ENCODE measurements at regions not wholly inside any gene's neighbourhood (a gene's known extent, or its start where the extent isn't known, plus 50 kb on each side); places are given as distances from the start of the nearest gene placed in this dataset.
"Not testable (repeated sequence)": the region's sequence is repeated elsewhere in the genome, so short reads cannot be mapped to it uniquely, and the experiment has no call there.

DNA sequence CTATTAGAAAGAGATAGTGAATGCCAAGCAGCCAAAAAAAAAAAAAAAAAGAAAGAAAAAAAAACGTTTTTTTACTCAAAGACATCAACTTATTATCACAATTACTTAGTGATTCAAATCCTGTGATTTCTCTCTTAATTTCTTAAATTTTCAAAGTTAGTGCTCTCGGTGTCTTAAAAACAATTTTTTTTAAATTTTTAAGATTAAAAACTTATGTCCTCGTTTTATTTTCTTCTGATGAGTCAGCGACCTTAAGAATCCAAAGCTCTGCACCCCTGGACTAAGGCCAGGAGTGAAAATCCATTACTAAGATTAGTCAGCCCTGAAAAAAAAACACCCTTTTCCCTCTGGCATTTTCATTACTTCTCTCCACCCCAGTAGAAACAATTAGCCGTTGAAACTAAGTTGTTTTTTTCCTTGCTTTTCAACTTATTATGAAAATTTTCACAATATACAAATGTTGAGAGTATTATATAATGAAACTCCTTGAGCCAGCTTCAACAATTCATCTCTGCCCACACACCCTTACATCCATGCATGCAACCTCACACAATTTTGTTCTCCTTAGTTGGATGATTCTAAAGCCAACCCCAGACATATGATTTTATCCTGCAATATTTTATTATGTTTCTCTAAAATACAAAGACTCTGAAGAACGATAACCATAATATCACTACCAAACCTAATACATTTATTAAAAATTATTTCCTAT is 85.6 kb upstream of the CARMIL1 start:
- H3K27ac ChIP-seq (ENCODE audit: low read depth): peak overlapping the region; percentile 50
- no peak overlapping the region for H3K4me3 ChIP-seq (ENCODE audit: low read depth, low read length)
- WGBS: 17% methylated on average over 6 of the region's 6 CpGs
- H3K4me1 ChIP-seq (ENCODE audit: insufficient read depth): peaks cover 2% of the 10 kb centered on the region
- H3K36me3 ChIP-seq (ENCODE audit: insufficient read depth): no peaks in the 10 kb centered on the region
- no peak for DNase-seq (ENCODE audit: extremely low spot score)

DNA sequence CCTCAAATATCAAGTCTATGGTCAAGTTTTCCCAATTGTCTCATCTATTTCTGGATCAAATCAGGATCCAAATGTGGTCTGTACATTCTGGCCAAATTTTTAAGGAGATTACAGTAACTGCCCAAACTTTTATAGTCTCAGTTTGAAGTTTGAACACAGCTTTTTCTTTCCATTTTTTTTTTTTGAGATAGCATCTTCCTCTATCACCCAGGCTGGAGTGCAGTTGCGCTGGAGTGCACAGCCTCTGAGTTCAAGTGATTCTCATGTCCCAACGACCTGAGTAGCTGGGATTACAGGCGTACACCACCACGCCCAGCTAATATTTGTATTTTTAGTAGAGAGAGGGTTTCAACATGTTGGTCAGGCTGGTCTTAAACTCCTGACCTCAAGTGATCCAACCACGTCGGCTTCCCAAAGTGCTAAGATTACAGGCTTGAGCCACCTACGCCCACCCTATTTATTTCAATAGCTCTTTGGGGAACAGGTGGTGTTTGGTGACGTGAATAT is 84.9 kb upstream of the CARMIL1 start:
- Histone ChIP-seq H3K27ac (ENCODE audit: low read depth) (no peak overlapping the region), H3K4me3 (ENCODE audit: low read depth, low read length) (no peak overlapping the region), H3K36me3 (ENCODE audit: insufficient read depth) (no peaks in the 10 kb centered on the region), H3K4me1 (ENCODE audit: insufficient read depth) (peaks cover 2% of the 10 kb centered on the region)
- 65% methylated on average over 8 of the region's 8 CpGs for WGBS
- DNase-seq (ENCODE audit: extremely low spot score): no peak

DNA sequence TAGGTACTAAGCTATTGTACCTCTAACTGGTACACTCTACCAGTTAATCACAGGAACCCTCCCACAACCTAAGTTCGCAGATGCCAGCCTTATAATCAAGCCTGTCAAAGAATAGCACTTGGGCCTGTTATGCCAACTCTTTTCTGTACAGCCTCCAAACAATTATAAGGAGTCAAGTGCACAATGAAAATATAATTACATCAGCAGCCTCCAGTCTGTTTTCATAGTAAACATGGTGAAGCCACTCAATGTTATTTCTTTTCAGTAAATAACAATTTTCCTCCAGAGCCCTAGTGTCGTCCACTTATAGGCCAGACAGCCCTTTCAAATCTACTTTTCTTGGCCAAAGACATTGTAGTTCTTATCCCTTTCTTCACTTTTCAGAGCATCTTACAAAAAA is 82.7 kb upstream of the CARMIL1 start:
- Histone ChIP-seq H3K36me3 (ENCODE audit: insufficient read depth) (no peaks in the 10 kb centered on the region), H3K27ac (ENCODE audit: low read depth) (no peak overlapping the region), H3K4me3 (ENCODE audit: low read depth, low read length) (no peak overlapping the region), H3K4me1 (ENCODE audit: insufficient read depth) (peaks cover 2% of the 10 kb centered on the region)
- 90% methylated on average over 2 of the region's 2 CpGs for WGBS
- no peak for DNase-seq (ENCODE audit: extremely low spot score)

DNA sequence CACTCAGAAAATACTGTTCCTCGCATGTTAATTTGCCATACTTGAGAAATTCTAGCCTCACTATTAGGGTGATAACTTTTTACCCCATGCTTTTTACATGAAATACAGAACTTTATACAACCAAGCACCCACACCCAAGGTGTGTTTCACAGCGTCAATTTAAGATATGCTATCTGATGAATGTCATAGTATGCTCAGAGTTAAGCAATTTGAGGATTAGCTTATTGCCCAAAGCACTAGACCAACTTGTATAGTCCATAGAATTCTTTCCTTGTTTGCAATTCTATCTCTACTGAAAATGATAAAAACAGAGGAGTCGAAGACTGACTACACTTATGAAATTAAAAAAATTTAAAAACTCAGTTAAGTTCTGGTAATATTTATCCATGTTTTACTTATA is 82.1 kb upstream of the CARMIL1 start:
- no peak overlapping the region for H3K27ac ChIP-seq (ENCODE audit: low read depth)
- WGBS: 87% methylated on average over 3 of the region's 3 CpGs
- H3K4me1 ChIP-seq (ENCODE audit: insufficient read depth): peaks cover 2% of the 10 kb centered on the region
- no peak overlapping the region for H3K4me3 ChIP-seq (ENCODE audit: low read depth, low read length)
- no peak for DNase-seq (ENCODE audit: extremely low spot score)
- no peaks in the 10 kb centered on the region for H3K36me3 ChIP-seq (ENCODE audit: insufficient read depth)

DNA sequence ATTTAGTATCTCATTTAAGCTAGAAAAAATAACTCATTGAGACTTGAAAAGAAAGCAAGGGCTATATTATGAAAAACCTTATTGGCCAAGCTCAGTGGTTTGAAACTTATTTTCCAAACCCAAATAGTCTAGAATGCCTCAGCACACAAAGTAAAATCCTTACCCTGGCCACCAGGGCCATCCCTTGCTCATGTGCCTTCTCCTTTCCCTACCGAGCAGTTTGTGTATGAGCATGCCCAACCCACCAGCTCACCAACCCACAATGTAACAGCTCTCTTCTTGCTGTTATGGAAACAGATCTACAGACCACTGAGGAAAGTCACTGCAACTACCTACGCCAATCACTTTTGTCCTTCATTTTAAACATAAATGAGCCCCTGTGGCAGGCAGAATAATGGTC is 79.6 kb upstream of the CARMIL1 start:
- Histone ChIP-seq H3K4me3 (ENCODE audit: low read depth, low read length) (no peak overlapping the region), H3K4me1 (ENCODE audit: insufficient read depth) (no peaks in the 10 kb centered on the region), H3K36me3 (ENCODE audit: insufficient read depth) (no peaks in the 10 kb centered on the region), H3K27ac (ENCODE audit: low read depth) (no peak overlapping the region)
- DNase-seq (ENCODE audit: extremely low spot score): no peak
- WGBS: 94% methylated on average over 2 of the region's 2 CpGs

DNA sequence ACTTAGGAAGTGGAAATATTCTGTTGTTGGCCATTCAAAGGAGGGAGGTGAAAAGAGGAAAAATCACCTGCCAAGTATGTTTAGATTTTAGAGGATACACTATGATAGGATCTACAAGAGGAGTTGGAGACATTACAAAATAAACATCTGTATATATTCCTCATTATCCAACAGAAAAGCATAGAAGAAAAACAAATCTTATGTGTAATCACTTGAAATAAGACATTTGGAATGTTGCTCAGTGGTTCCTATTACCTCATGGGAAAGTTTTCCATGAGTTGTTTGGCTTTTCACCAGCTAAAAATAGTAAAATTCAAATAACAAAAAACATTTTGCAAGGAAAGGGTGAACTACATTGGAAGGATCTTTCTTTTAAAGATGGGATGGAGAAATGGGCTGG is 76.7 kb upstream of the CARMIL1 start:
- H3K4me1 ChIP-seq (ENCODE audit: insufficient read depth): no peaks in the 10 kb centered on the region
- no peaks in the 10 kb centered on the region for H3K36me3 ChIP-seq (ENCODE audit: insufficient read depth)
- no peak overlapping the region for H3K27ac ChIP-seq (ENCODE audit: low read depth)
- DNase-seq (ENCODE audit: extremely low spot score): no peak
- no peak overlapping the region for H3K4me3 ChIP-seq (ENCODE audit: low read depth, low read length)

DNA sequence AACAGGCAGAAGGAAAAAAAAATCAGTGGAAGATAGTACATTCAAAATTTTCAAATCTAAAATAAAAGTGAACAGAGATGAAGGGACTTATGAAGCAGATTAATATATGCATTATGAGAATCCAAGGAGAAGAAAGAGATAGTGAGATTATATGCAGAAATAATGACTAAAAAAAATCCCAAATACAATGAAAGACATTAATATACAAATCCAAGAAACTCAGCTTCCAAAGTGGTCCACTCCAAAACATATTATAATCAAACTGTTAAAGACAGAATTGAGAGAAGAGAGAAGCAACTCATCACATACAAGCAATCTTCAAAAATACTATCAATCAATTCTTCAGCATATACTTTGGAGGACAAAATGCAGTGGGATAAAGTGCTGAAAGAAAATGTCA is 73.5 kb upstream of the CARMIL1 start:
- Histone ChIP-seq H3K36me3 (ENCODE audit: insufficient read depth) (no peaks in the 10 kb centered on the region), H3K27ac (ENCODE audit: low read depth) (no peak overlapping the region), H3K4me3 (ENCODE audit: low read depth, low read length) (no peak overlapping the region), H3K4me1 (ENCODE audit: insufficient read depth) (no peaks in the 10 kb centered on the region)
- DNase-seq (ENCODE audit: extremely low spot score): no peak

DNA sequence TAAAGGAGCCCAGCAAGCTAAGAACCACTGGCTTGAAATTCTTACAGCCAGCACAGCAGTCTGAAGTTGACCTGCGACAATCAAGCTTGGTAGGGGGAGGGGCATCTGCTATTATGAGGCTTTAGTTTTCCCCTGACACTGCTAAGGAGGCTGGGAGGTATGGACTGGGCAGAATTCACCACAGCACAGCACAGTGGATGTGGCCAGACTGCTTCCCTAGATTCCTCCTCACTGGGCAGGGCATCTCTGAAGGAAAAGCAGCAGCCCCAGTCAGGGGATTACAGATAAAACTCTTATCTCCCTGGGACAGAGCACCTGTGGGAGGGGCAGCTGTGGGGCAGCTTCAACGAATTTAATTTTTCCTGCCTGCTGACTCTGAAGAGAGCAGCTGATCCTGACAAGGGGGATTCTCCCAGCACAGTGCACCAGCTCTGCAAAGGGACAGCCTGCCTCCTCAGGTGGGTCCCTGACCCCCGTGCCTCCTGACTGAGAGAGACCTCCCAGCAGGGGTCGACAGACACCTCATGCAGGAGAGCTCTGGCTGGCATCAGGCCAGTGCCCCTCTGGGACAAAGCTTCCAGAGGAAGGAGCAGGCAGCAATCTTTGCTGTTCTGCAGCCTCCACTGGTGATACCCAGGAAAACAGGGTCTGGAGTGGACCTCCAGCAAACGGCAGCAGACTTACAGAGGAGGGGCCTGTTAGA is 71.6 kb upstream of the CARMIL1 start:
- not testable (repeated sequence) for H3K27ac ChIP-seq (ENCODE audit: low read depth); H3K4me1 ChIP-seq (ENCODE audit: insufficient read depth); H3K4me3 ChIP-seq (ENCODE audit: low read depth, low read length); DNase-seq (ENCODE audit: extremely low spot score); H3K36me3 ChIP-seq (ENCODE audit: insufficient read depth)
- WGBS: 38% methylated on average over 5 of the region's 5 CpGs

DNA sequence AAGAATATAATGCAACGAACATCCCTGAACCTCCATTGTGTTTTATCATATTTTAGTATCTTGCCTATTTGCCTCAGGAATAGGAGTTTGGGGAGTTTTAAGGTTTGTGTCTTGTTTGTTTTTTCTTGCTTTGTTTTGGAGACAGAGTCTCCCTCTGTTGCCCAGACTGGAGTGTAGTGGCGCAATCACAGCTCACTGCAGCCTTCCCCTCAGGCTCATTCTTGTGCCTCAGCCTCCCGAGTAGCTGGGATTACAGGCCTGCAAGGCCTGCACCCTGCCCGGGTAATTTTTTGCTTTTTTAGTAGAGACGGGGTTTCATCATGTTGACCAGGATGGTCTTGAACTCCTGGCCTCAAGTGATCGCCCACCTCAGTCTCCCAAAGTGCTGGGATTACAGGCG is 63.3 kb upstream of the CARMIL1 start:
- no peaks in the 10 kb centered on the region for H3K36me3 ChIP-seq (ENCODE audit: insufficient read depth)
- 94% methylated on average over 7 of the region's 7 CpGs for WGBS
- no peak overlapping the region for H3K4me3 ChIP-seq (ENCODE audit: low read depth, low read length)
- no peak for DNase-seq (ENCODE audit: extremely low spot score)
- H3K4me1 ChIP-seq (ENCODE audit: insufficient read depth): peaks cover 1% of the 10 kb centered on the region
- no peak overlapping the region for H3K27ac ChIP-seq (ENCODE audit: low read depth)

DNA sequence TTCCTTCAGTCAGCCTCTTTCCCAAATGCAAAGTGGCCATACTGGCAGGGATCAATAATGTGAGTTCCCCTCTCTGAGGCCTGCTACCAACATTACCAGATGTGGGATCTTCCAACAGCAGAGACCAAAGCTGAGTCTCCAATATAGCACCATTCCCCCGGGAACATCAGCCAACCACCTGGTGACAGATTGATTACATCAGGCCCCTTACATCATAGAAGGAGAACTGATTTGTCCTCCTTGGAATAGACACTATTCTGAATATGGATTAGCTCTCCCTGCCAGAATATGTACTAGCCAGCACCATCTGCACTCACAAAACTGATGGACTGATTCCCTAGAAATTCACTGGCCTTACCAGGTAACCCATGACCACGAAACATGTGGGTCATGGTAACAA is 61.9 kb upstream of the CARMIL1 start:
- WGBS: 86% methylated on average over 2 of the region's 2 CpGs
- Histone ChIP-seq H3K36me3 (ENCODE audit: insufficient read depth) (no peaks in the 10 kb centered on the region), H3K4me1 (ENCODE audit: insufficient read depth) (peaks cover 1% of the 10 kb centered on the region), H3K27ac (ENCODE audit: low read depth) (no peak overlapping the region), H3K4me3 (ENCODE audit: low read depth, low read length) (no peak overlapping the region)
- DNase-seq (ENCODE audit: extremely low spot score): no peak

DNA sequence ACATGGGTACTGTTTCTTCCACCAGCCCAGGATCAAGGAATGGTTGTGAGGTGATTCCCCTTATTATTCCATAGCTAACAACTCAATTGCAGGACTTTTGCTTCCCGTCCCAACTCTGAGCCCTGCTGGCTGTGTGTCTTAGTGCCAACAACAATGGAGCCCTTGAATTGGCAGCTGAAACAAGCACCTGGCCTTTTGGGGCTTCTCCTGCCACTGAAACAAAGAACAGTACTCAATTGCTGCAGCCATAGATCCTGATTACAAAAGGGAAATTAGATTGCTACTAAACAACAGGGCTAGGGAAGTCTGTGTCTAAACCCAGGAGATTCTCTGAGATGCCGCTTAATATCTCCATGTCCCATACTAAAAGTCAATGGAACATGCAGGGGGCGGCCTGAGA is 61.3 kb upstream of the CARMIL1 start:
- WGBS: 97% methylated on average over 3 of the region's 3 CpGs
- DNase-seq (ENCODE audit: extremely low spot score): no peak
- H3K27ac ChIP-seq (ENCODE audit: low read depth): no peak overlapping the region

DNA sequence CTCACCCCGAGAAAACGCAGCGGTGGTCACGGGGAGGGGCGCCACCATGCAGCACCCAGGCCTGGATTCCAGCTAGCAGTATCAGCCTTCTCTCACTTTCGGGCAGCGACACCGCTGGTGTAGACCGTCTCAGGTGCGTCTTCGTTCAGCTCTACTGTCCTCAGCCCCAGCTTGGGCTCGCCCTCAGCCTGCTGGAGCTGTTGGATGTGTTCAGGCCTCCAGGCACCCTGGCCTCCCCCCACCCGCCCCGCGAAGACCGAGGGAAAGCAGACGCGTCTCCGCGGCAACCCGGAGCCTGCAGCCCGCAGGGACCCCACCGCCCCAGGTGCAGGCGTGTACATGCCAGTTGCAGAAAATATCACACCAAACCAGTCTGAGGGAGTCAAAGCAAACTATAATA is 60.8 kb upstream of the CARMIL1 start:
- no peak for DNase-seq (ENCODE audit: extremely low spot score)
- H3K27ac ChIP-seq (ENCODE audit: low read depth): no peak overlapping the region
- 82% methylated on average over 24 of the region's 24 CpGs for WGBS
- H3K4me1 ChIP-seq (ENCODE audit: insufficient read depth): peaks cover 1% of the 10 kb centered on the region
- H3K36me3 ChIP-seq (ENCODE audit: insufficient read depth): no peaks in the 10 kb centered on the region
- no peak overlapping the region for H3K4me3 ChIP-seq (ENCODE audit: low read depth, low read length)

More for the DNA sequence above, 61.3 kb upstream of the CARMIL1 start:
- Histone ChIP-seq H3K4me1 (ENCODE audit: insufficient read depth) (peaks cover 1% of the 10 kb centered on the region), H3K36me3 (ENCODE audit: insufficient read depth) (no peaks in the 10 kb centered on the region), H3K4me3 (ENCODE audit: low read depth, low read length) (no peak overlapping the region)

DNA sequence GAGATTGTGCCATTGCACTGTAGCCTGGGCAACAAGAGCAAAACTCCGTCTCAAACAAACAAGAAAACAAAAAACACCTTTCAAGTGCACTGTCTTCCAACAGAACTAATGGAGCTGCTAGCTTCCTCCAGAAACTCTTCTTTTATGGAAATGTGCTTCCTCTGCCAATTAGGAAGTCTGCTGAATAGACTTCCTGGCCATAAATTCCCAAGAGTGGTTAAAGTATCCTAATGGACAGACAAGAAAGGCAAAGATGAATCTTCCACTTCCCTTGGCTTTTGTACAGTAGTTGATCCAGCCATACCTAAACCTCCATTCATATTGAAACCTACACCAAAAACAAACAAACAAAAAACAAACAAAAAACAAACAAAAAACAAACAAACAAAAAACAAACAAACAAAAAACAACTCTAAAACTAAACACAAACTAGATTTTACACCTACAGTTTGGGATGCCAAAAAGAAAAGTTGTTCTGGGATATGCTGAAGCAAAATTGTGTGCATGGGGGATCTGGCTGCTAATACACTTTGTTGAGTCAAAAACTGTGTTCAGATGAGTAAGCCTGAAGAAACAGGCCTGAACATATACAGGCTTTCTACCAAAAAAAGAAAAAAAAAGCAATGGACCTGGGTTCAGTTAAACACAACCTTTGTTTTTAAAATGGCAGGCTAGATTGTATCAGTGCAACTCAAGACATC is 59.8 kb upstream of the CARMIL1 start:
- H3K4me1 ChIP-seq (ENCODE audit: insufficient read depth): peaks cover 1% of the 10 kb centered on the region
- no peaks in the 10 kb centered on the region for H3K36me3 ChIP-seq (ENCODE audit: insufficient read depth)
- H3K27ac ChIP-seq (ENCODE audit: low read depth): no peak overlapping the region
- 41% methylated on average over 1 of the region's 1 CpG for WGBS
- DNase-seq (ENCODE audit: extremely low spot score): no peak
- no peak overlapping the region for H3K4me3 ChIP-seq (ENCODE audit: low read depth, low read length)

DNA sequence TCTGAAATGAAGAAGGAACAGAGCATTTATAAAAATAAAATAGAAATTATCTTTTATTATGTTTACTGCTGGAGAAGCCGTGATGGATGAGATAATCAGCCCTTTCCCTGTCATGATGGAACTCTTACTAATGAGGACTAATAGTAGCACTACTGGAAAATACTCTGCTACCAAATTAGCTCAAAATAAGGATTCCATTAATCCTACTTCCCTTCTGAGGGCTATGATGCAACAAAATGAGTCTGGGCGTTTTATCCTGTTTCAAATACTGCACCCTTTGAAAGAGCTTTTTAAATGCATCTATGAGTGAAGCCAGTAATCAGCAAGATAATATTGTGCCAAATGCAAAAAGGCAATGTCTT is 59.3 kb upstream of the CARMIL1 start:
- DNase-seq (ENCODE audit: extremely low spot score): no peak
- no peak overlapping the region for H3K27ac ChIP-seq (ENCODE audit: low read depth)
- H3K4me1 ChIP-seq (ENCODE audit: insufficient read depth): peaks cover 1% of the 10 kb centered on the region
- WGBS: 65% methylated on average over 2 of the region's 2 CpGs
- H3K36me3 ChIP-seq (ENCODE audit: insufficient read depth): no peaks in the 10 kb centered on the region
- H3K4me3 ChIP-seq (ENCODE audit: low read depth, low read length): no peak overlapping the region
